M059J (cell line): ENCODE measurements at regions not wholly inside any gene's neighbourhood (a gene's known extent, or its start where the extent isn't known, plus 50 kb on each side); places are given as distances from the start of the nearest gene placed in this dataset.
"Not testable (repeated sequence)": the region's sequence is repeated elsewhere in the genome, so short reads cannot be mapped to it uniquely, and the experiment has no call there.

ENCODE experiments used
- DNase-seq: peaks from one replicate; pipeline ENCODE4 v3.0.0-alpha.2; 2012; ENCODE audit warnings: low read depth

DNA sequence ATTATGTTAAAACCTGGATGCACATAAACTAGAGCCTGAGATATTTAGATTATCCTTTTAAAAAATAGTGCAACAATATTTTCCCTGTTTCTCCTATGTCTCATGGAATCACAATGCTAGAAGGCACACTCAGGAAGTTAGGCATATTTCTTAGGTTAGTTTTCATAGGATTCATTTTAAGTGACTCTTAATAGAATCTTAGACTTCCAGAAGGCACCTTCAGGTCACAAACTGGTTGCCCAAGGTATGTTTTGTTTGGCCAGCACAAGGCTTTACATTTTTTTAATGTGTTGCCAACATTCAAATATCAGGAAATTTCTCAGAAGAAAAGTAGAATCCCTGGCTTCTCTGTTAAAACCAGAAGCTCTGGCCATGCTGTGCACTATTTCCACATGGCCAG lies 129.3 kb downstream of the LNPK start:
- no peak for DNase-seq

DNA sequence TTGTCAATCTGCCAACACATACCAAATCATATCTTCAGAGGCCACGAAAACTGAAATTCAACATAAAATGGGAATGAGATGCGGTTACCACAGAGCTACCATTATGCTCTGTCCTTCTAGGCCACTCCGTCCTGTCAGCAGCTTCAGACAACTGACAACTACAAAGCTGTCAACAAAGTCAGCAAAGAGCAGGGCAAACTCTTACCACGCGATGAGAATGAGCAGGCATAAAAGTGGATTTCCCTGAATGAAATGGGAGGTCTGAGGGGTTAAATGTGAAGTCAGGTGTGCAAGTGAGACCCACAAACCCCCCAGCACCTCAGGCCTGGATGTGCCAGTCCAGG lies 130.1 kb downstream of the LNPK start:
- no peak for DNase-seq

DNA sequence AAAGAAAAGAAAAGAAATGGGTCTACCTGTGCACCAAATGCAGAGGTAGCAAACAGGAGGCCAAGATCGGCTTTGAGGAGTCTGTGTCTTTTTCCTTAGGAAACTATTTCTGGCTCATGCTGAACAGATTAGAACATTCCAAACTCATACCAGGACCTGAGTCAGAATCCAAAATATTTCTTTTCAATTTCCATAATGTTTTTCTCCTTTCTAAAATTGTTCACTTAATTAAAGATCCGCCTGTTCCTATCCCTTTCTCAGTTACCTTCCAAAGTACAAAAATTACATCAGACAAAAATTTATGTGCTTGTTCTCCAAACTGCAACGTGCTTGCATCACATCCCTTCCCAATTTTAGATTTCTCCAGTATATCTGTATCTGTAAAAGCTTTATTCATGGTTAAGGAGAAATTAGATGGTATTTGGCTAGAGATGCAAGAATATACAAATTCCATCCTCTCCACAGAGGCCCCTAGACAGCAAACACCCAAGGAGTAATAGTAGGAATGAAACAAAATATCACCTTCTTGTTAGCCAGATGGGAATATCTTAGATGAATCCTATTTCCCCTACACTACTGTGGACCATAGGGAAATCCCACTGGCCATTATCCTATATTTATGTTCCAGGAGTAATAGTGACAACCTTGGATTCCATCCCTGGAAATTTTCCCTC lies 130.6 kb downstream of the LNPK start:
- DNase-seq = no peak

DNA sequence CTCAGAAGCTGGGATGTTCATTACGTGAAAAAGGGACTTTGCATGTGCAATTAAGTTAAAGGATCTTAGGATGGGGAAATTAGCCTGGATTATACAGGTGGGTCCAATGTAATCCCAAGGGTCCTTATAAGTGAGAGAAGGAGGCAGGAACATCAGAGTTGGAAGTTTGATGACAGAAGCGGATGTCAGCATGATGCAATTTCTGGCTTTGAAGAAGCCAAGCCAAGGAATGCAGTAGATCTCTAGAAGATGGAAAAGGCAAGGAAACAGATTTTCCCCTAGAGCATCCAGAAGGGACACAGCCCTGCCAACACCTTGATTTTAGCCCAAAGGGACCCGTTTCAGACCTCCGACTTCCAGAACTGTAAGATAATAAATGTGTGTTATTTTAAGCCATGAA lies 136.4 kb downstream of the LNPK start:
- DNase-seq = no peak

DNA sequence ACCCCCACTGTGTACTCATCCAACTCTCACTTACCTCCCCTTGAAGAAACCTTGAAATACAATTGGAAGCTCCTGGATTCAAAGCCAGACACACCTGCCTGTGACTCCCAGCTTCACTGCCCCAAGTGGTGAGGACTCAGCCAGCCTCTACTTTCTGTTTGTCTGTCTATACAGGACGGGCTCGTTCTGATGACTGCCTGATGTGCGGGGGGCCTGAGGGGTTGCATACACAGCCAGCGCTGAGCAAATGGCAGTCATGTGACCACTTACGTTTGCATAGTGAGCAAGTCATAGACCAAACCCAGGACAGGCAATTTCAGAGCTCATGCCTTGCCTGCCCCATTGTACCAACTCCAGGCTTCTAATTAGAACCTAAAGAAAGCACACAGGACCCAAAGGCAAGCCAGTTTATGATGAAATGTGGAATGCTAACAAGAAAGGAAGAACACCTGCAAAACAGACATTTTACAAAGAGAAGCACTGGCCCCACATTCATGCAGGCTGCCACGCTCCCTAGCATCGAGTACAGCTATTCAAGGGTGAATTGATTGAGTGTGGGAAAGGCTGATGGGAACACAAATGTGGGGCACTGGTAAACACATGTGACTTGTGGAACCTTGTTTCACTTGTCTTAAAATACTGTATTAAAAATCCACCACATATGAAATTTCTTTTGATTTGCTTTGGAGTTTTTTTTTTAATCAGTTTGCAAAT lies 137.8 kb downstream of the LNPK start:
- no peak for DNase-seq

GRCh38 chr2:175861958-175862357 lies 140.1 kb downstream of the LNPK start:
- DNase-seq = no peak

GRCh38 chr2:175855794-175856453 lies 146.1 kb downstream of the LNPK start:
- DNase-seq = peak; percentile 50

- DNase-seq = no peak
These were observed 146.8 kb downstream of the LNPK start for GRCh38 chr2:175855236-175855635.

DNA sequence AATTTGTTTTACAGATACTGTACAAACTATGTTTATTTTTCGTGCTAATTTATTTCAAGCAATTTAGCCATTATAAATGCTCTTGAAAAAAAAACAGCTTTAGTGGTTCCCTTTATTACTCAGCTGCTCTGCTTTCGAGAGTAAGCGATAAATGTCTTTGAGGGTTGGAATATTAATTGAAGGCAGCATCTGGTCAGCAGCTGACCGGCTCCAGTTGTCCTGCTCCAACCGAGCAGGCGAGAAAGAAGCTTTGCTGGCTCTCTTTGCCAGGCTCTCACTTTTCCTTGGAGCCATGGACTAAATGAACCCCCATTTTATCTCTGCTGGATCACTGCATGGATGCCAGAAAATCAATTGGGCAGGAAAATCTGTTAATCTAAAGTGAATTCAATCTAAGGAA lies 147.4 kb downstream of the LNPK start:
- DNase-seq = no peak

GRCh38 chr2:175854129-175854528 lies 147.9 kb downstream of the LNPK start:
- no peak for DNase-seq

DNA sequence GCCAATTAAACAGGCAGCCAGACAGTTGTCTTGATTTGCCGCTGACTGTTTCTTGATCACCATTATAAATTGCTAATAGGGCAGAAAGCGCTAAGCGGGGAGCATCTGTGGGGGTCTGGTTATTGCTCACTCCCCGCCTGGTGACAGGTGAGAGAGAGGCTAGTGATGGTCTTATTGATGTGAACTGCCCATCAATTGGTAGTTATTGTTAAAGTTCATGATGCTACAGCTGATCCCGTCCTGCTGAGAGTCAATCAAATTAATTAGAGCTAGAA lies 148.5 kb downstream of the LNPK start:
- no peak for DNase-seq

DNA sequence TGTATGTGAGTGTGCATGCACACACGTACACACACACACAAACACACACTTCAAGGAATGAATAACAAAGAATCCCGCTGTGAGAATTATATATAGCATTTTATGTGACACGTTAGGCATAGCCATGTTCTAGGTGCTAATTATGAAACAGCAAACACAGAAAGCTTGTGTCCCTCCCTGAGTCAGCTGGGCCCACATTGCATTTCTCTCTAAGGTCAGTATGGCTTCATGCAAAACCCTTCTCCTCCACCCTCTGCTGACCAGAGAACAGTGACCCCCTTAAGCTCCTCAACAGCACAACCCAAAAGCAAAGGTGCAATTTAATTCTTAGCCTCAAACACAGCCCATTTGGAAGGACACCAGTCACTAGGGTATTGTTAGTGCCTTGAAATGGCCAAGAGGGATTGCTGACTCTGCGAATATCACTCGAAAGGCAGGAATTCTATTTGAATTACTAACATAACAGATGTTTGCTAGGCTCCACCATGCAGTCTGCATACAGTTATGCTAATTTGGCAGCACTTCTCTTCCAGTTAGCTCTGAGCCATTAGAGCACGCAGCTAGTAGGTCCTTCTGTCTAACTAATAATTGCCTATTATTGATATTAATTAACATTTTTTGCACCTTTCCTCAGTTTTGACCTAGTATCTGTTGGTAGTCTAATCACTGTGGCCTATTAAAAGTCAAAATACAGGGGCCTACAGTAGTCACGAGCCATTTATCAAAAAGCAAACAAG lies 149.0 kb downstream of the LNPK start:
- DNase-seq = no peak

GRCh38 chr2:175847128-175847527 lies 154.9 kb downstream of the LNPK start:
- no peak for DNase-seq

DNA sequence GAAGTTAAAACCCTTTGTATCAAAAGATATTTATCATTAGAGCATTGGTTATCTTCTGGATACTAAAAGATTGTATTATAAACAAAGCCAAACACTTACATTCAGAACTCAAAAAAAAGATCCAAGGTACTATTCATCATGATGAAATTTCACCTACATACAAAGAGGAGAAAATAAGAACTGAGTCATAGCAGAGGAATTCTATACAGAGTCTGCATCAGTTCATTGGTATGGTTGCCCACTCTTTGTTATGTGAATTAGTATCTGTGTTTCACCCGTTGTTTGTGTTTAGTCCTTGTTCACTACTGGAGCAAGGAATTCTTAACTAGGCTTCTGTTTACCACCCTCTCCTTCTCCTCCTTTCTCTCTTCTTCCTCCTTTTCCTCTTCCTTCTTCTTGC lies 157.9 kb downstream of the LNPK start:
- peak; percentile 54 for DNase-seq

- no peak for DNase-seq
These were observed 158.4 kb downstream of the LNPK start for GRCh38 chr2:175843625-175844024.

GRCh38 chr2:175842996-175843395 lies 159.1 kb downstream of the LNPK start:
- no peak for DNase-seq

DNA sequence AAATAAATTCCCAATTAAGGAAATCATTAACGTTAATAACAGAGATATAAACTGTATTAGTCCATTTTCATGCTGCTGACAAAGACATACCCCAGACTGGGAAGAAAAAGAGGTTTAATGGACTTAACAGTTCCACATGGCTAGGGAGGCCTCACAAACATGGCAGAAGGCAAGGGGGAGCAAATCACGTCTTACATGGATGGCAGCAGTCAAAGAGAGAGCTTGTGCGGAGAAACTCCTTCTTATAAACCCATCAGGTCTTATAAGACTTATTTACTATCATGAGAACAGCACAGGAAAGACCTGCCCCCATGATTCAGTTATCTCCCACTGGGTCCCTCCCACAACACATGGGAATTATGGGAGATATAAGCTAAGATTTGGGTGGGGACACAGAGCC lies 161.3 kb downstream of the LNPK start:
- not testable (repeated sequence) for DNase-seq

GRCh38 chr2:175840256-175840655 lies 161.8 kb downstream of the LNPK start:
- no peak for DNase-seq

GRCh38 chr2:175838979-175839378 lies 163.1 kb downstream of the LNPK start:
- no peak for DNase-seq

DNA sequence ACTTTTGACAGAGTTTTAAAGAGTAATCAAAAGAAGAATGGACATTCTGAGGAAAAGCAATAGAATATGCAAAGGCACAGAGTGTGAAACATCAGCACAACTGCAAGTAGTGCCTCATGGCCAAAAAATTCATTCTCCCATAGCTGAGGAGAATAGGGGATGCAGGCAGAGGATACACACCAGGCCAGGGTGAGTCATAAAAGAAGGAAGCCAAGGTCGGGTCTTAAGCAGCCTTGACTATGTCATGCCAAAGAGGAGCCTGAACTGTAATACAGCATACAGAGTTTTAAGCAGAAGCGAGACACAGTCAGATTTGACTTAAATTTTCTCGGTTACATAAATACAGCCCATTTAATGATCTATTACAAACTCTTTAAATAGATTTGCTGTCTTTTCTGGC lies 165.0 kb downstream of the LNPK start:
- DNase-seq = peak; percentile 62

DNA sequence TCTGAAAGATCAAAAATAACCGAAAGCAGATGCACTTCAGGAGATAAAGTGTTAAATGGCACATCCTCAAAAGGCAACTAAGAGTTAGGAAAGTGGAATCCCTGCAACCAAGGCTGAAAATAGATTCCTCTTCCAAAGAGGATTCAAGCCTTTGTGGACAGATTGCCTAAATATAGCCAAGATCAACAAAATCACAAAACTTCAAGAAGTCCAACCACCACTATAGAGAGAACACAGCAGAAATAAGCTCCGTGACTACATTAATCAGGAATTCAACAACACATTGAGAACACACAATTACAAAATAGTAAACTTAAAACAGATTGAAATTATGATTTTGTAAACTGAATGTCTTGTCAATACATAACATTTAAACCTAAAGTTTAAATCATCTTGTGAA lies 165.7 kb downstream of the LNPK start:
- DNase-seq = no peak

GRCh38 chr2:175834477-175834876 lies 167.6 kb downstream of the LNPK start:
- DNase-seq = no peak

- DNase-seq = no peak
These were observed 169.2 kb downstream of the LNPK start for GRCh38 chr2:175832866-175833265.
